HCT116 (cell line): ENCODE measurements at regions not wholly inside any gene's neighbourhood (a gene's known extent, or its start where the extent isn't known, plus 50 kb on each side); places are given as distances from the start of the nearest gene placed in this dataset.

Experiments
- ATAC-seq: fragments of 200-7000 bp; cut with Tn5 transposase; 2 replicates; pipeline ENCODE4 v1.9.1; 2020; ENCODE audit warnings: mild to moderate bottlenecking, moderate library complexity
- BruUV-seq: library from RNA; stranded (reverse); fragments of 400-500 nt; replicated peaks from 2 replicates; lab custom pipeline; 2021; lab: Mats Ljungman, UMichigan
- CTCF ChIA-PET: fragments of 300-600 bp; sonication (Branson Sonifier 250); formaldehyde crosslinking; loops from one replicate; lab custom pipeline; 2021; ENCODE audit warnings: antibody characterized with exemption; lab: Charles Lee
- POLR2A ChIA-PET: fragments of 300-600, 350-600 bp; sonication (Branson Sonifier 250); formaldehyde crosslinking; loops from one replicate; lab custom pipeline; 2021; ENCODE audit warnings: antibody characterized with exemption; lab: Charles Lee
- RAD21 ChIA-PET, 2 experiments: fragments of 300-600 bp; sonication (Branson Sonifier 250); formaldehyde crosslinking; loops; one replicate each; lab custom pipeline; 2023; ENCODE audit warnings: low total read pairs in 2 of 2; ENCODE audit not compliant: uncharacterized antibody in 2 of 2, unreplicated experiment in 2 of 2, low non-redundant PET in 1 of 2; lab: Charles Lee
- DNase-seq: peaks from one replicate; pipeline ENCODE4 v3.0.0-alpha.2; 2010; ENCODE audit warnings: low read depth, low spot score
- H2AFZ ChIP-seq: fragments of 200-600 bp; shearing (Covaris generic), sonication (generic); 2 replicates; pipeline ENCODE4 v1.6.1; 2017; ENCODE audit warnings: low read depth, mixed run types, mixed read lengths, antibody characterized with exemption, low read length; ENCODE audit not compliant: poor library complexity, severe bottlenecking
- H3K27ac ChIP-seq: 2 replicates; pipeline ENCODE4 v1.5.1; 2012; ENCODE audit warnings: low read depth, low read length
- H3K27me3 ChIP-seq: fragments of 200-600 bp; sonication (generic); 2 replicates; pipeline ENCODE4 v1.6.1; 2016; ENCODE audit warnings: mixed run types, low read length, mixed read lengths; ENCODE audit not compliant: insufficient read depth
- H3K36me3 ChIP-seq, 2 experiments: fragments of 200-500 bp in 1 of 2; fragments of 200-600 bp in 1 of 2; sonication (Bioruptor generic) in 1 of 2; sonication (generic) in 1 of 2; 2 replicates each; pipeline versions ENCODE4 v1.5.1 to v1.6.1; 2014 to 2016; ENCODE audit warnings: low read length in 2 of 2, inconsistent platforms in 1 of 2, mixed read lengths in 1 of 2, mixed run types in 1 of 2; ENCODE audit not compliant: insufficient read depth in 2 of 2, control insufficient read depth in 1 of 2
- H3K4me1 ChIP-seq, 2 experiments: fragments of 200-600 bp in 1 of 2; sonication (generic) in 1 of 2; 2 replicates each; pipeline versions ENCODE4 v1.5.1 to v1.6.1; 2012 to 2017; ENCODE audit warnings: low read length in 2 of 2, inconsistent platforms in 1 of 2, mild to moderate bottlenecking in 1 of 2, mixed read lengths in 1 of 2, mixed run types in 1 of 2, moderate library complexity in 1 of 2; ENCODE audit not compliant: insufficient read depth in 2 of 2, control insufficient read depth in 1 of 2
- H3K4me2 ChIP-seq: fragments of 200-600 bp; sonication (generic); 2 replicates; pipeline ENCODE4 v1.6.1; 2017; ENCODE audit warnings: mixed run types, low read length, mixed read lengths
- H3K4me3 ChIP-seq, 2 experiments: fragments of 200-600 bp in 1 of 2; sonication (generic) in 1 of 2; replicated peaks in 1 of 2; 2 replicates each; pipeline ENCODE4 v1.5.1; 2011 to 2016; ENCODE audit warnings: low read length in 2 of 2, control low read depth in 1 of 2, low read depth in 1 of 2, mild to moderate bottlenecking in 1 of 2, mixed read lengths in 1 of 2, mixed run types in 1 of 2
- H3K79me2 ChIP-seq: fragments of 200-600 bp; sonication (generic); 2 replicates; pipeline ENCODE4 v1.6.1; 2017; ENCODE audit warnings: mild to moderate bottlenecking, mixed run types, low read length, moderate library complexity, mixed read lengths; ENCODE audit not compliant: insufficient read depth
- H3K9ac ChIP-seq: fragments of 200-600 bp; sonication (generic); 2 replicates; pipeline ENCODE4 v1.6.1; 2016; ENCODE audit warnings: low read length, mixed read lengths
- H3K9me2 ChIP-seq: fragments of 200-600 bp; sonication (generic), shearing (Covaris generic); 2 replicates; pipeline ENCODE4 v1.6.1; 2017; ENCODE audit warnings: mixed run types, mild to moderate bottlenecking, moderate library complexity; ENCODE audit not compliant: insufficient read depth
- H3K9me3 ChIP-seq, 2 experiments: fragments of 200-500 bp in 1 of 2; fragments of 200-600 bp in 1 of 2; sonication (Bioruptor generic) in 1 of 2; sonication (generic) in 1 of 2; 2 replicates each; pipeline ENCODE4 v1.6.1; 2014 to 2017; ENCODE audit warnings: low read length in 2 of 2, mixed read lengths in 2 of 2, inconsistent platforms in 1 of 2, low read depth in 1 of 2, mild to moderate bottlenecking in 1 of 2, mixed run types in 1 of 2, moderate library complexity in 1 of 2; ENCODE audit not compliant: control insufficient read depth in 1 of 2, insufficient read depth in 1 of 2
- H4K20me1 ChIP-seq: fragments of 200-600 bp; sonication (generic), shearing (Covaris generic); 2 replicates; pipeline ENCODE4 v1.6.1; 2017; ENCODE audit warnings: mixed run types, mild to moderate bottlenecking, moderate library complexity; ENCODE audit not compliant: insufficient read depth
- ATF3 ChIP-seq: IDR thresholded peaks from 2 replicates; pipeline ENCODE4 v1.6.1; 2012
- CEBPB ChIP-seq: IDR thresholded peaks from 2 replicates; pipeline ENCODE4 v1.6.1; 2012; ENCODE audit warnings: low read depth
- EGR1 ChIP-seq: IDR thresholded peaks from 2 replicates; pipeline ENCODE4 v1.6.1; 2012; ENCODE audit warnings: low read depth
- ELF1 ChIP-seq: IDR thresholded peaks from 2 replicates; pipeline ENCODE4 v1.6.1; 2012; ENCODE audit warnings: low read depth, borderline replicate concordance
- EZH2 ChIP-seq: fragments of 200-600 bp; sonication (generic); IDR thresholded peaks from 2 replicates; pipeline ENCODE4 v1.6.1; 2017; ENCODE audit warnings: antibody characterized with exemption, mixed run types
- FOSL1 ChIP-seq: IDR thresholded peaks from 2 replicates; pipeline ENCODE4 v1.6.1; 2012; ENCODE audit warnings: low read depth
- JUND ChIP-seq: IDR thresholded peaks from 2 replicates; pipeline ENCODE4 v1.6.1; 2012
- POLR2A ChIP-seq: IDR thresholded peaks from 2 replicates; pipeline ENCODE4 v1.7.0; 2011; ENCODE audit warnings: borderline replicate concordance; ENCODE audit not compliant: insufficient read depth, insufficient read length; ENCODE audit errors: extremely low read depth
- RAD21 ChIP-seq: IDR thresholded peaks from 2 replicates; pipeline ENCODE4 v1.6.1; 2012; ENCODE audit warnings: low read depth, mild to moderate bottlenecking
- REST ChIP-seq: IDR thresholded peaks from 2 replicates; pipeline ENCODE4 v1.6.1; 2012; ENCODE audit warnings: low read depth
- SP1 ChIP-seq: IDR thresholded peaks from 2 replicates; pipeline ENCODE4 v1.6.1; 2012; ENCODE audit warnings: low read depth
- TCF7L2 ChIP-seq: IDR thresholded peaks from 2 replicates; pipeline ENCODE4 v1.7.0; 2011; ENCODE audit warnings: borderline replicate concordance, inconsistent platforms; ENCODE audit not compliant: insufficient read depth, insufficient read length; ENCODE audit errors: extremely low read depth
- YY1 ChIP-seq: IDR thresholded peaks from 2 replicates; pipeline ENCODE4 v1.6.1; 2011; ENCODE audit warnings: low read length, low read depth, moderate library complexity, mild to moderate bottlenecking; ENCODE audit not compliant: insufficient replicate concordance; ENCODE audit errors: extremely low read depth
- ZNF274 ChIP-seq: fragments of 200-500 bp; sonication (Bioruptor generic); IDR thresholded peaks from 2 replicates; pipeline ENCODE4 v1.6.1; 2014; ENCODE audit warnings: mild to moderate bottlenecking, low read depth, low read length, inconsistent platforms
- intact Hi-C: fragments of 100-400 bp; cut with micrococcal nuclease; formaldehyde crosslinking; loops from 2 replicates; pipeline ENCODE4 v1.10.0; 2022
- TF ChIP-seq, protein P1 (sequence below): IDR thresholded peaks from 2 replicates; pipeline ENCODE4 v1.6.1; 2011; ENCODE audit warnings: mild to moderate bottlenecking, low read length, moderate library complexity; ENCODE audit not compliant: insufficient replicate concordance; ENCODE audit errors: extremely low read depth
- TF ChIP-seq, protein P2 (sequence below): IDR thresholded peaks from 2 replicates; pipeline ENCODE4 v1.6.1; 2012

DNA sequence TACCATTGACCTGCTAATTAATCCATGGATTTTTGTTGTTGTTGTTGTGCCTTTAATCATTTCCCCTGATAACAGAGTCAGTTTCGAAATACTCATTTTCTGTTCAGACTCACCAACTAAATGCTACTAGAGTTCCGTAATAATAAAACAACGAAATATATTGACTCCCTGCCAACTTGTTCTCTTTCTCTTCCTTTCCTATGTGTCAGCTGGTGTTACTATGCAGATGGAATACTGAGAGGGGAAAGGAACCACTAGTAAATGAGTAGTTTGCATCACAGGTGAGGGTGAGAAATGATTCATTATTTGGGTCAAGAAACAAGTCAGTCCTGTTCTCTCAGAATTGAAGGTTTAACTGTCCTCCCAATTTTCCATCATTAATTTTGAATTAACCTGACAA is 1027.3 kb downstream of the TUSC7 start:
- Histone ChIP-seq H3K27ac (no peak overlapping the region), H3K9me2 (no peaks in the 10 kb centered on the region), H3K79me2 (no peaks in the 10 kb centered on the region), H3K4me1 (no peaks in the 10 kb centered on the region), H4K20me1 (no peaks in the 10 kb centered on the region), H2AFZ (no peak overlapping the region), H3K4me3 (no peak overlapping the region), H3K9me3 (no peaks in the 10 kb centered on the region), H3K27me3 (peaks cover 5% of the 10 kb centered on the region; the same call in 1 of the 2 replicates), H3K36me3 (no peaks in the 10 kb centered on the region), H3K4me2 (no peak overlapping the region), H3K9ac (no peak overlapping the region)
- no peak for DNase-seq
- no peak for ATAC-seq
- ChIA-PET CTCF (no interaction called here), POLR2A (no interaction called here), RAD21 (no interaction called here)
- BruUV-seq, result no TSS peak
- TF ChIP-seq ATF3, result no peak
- no peak for TF ChIP-seq YY1
- TF ChIP-seq EZH2, result no peak
- TF ChIP-seq ELF1, result no peak
- TF ChIP-seq EGR1, result no peak
- TF ChIP-seq CEBPB, result no peak
- no peak for TF ChIP-seq POLR2A
- intact Hi-C loops, result no loop called here

GRCh38 chr3:117743993-117744392 is 1034.4 kb downstream of the TUSC7 start:
- no TSS peak for BruUV-seq
- POLR2A ChIA-PET, result no interaction called here
- TF ChIP-seq POLR2A (no peak), REST (no peak), JUND (no peak), RAD21 (no peak), EGR1 (no peak), FOSL1 (no peak), ZNF274 (no peak), EZH2 (no peak), TCF7L2 (no peak), SP1 (no peak)
- TF ChIP-seq, protein P1, sequence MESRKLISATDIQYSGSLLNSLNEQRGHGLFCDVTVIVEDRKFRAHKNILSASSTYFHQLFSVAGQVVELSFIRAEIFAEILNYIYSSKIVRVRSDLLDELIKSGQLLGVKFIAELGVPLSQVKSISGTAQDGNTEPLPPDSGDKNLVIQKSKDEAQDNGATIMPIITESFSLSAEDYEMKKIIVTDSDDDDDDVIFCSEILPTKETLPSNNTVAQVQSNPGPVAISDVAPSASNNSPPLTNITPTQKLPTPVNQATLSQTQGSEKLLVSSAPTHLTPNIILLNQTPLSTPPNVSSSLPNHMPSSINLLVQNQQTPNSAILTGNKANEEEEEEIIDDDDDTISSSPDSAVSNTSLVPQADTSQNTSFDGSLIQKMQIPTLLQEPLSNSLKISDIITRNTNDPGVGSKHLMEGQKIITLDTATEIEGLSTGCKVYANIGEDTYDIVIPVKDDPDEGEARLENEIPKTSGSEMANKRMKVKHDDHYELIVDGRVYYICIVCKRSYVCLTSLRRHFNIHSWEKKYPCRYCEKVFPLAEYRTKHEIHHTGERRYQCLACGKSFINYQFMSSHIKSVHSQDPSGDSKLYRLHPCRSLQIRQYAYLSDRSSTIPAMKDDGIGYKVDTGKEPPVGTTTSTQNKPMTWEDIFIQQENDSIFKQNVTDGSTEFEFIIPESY, result no peak
- TF ChIP-seq, protein P2, sequence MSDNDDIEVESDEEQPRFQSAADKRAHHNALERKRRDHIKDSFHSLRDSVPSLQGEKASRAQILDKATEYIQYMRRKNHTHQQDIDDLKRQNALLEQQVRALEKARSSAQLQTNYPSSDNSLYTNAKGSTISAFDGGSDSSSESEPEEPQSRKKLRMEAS, result no peak

More at GRCh38 chr3:117743993-117744392, 1034.4 kb downstream of the TUSC7 start:
- Histone ChIP-seq H3K4me1 (no peaks in the 10 kb centered on the region), H2AFZ (no peak overlapping the region), H3K27me3 (peaks cover 21% of the 10 kb centered on the region; the same call in 1 of the 2 replicates), H3K27ac (no peak overlapping the region), H3K9me3 (no peaks in the 10 kb centered on the region; a peak in 1 of 4 replicates), H3K36me3 (no peaks in the 10 kb centered on the region), H3K4me2 (no peak overlapping the region), H3K79me2 (no peaks in the 10 kb centered on the region), H3K9ac (no peak overlapping the region), H4K20me1 (no peaks in the 10 kb centered on the region), H3K9me2 (no peaks in the 10 kb centered on the region), H3K4me3 (no peak overlapping the region)
- ATAC-seq, result no peak
- intact Hi-C loops, result no loop called here
- RAD21 ChIA-PET, result no interaction called here
- CTCF ChIA-PET, result no interaction called here
- DNase-seq, result no peak
